Activated CD8-positive, alpha-beta T cell treated with anti-CD3 and anti-CD28 coated beads, Interleukin-2, amount 10 ng/mL, durations not matched to agents 7 days and 5 days (primary cell): ENCODE measurements at regions not wholly inside any gene's neighbourhood (a gene's known extent, or its start where the extent isn't known, plus 50 kb on each side); places are given as distances from the start of the nearest gene placed in this dataset.

Experiments
- ATAC-seq: fragments of 150-1000 bp; cut with Tn5 transposase; one replicate; pipeline ENCODE4 v1.10.0; 2021; ENCODE audit warnings: moderate library complexity
- CTCF ChIA-PET: fragments of 350-600 bp; sonication (Branson Sonifier 250); formaldehyde crosslinking; loops from one replicate; lab custom pipeline; 2021; ENCODE audit warnings: antibody characterized with exemption; lab: Charles Lee
- POLR2A ChIA-PET: fragments of 350-600 bp; sonication (Branson Sonifier 250); formaldehyde crosslinking; loops from one replicate; lab custom pipeline; 2021; ENCODE audit warnings: antibody characterized with exemption; lab: Charles Lee
- DNase-seq: peaks from one replicate; pipeline ENCODE4 v3.0.0-alpha.2; 2020
- H3K27ac Mint-ChIP-seq: one replicate; pipeline ENCODE4 v1.8.0; 2021; ENCODE audit warnings: mild to moderate bottlenecking, mixed read lengths
- H3K27me3 Mint-ChIP-seq: one replicate; pipeline ENCODE4 v1.8.0; 2021; ENCODE audit warnings: low read depth, mixed read lengths
- H3K36me3 Mint-ChIP-seq: one replicate; pipeline ENCODE4 v1.8.0; 2021; ENCODE audit warnings: low read depth, mixed read lengths
- H3K4me1 Mint-ChIP-seq: one replicate; pipeline ENCODE4 v1.8.0; 2021; ENCODE audit warnings: low read depth, mixed read lengths
- H3K4me3 Mint-ChIP-seq: one replicate; pipeline ENCODE4 v1.8.0; 2021; ENCODE audit warnings: mild to moderate bottlenecking, mixed read lengths
- H3K9me3 Mint-ChIP-seq: one replicate; pipeline ENCODE4 v1.8.0; 2022; ENCODE audit warnings: mixed read lengths; ENCODE audit not compliant: insufficient read depth

GRCh38 chr5:142259758-142260157, 65.1 kb downstream of the SPRY4 start:
- Mint-ChIP-seq H3K36me3 (no peaks in the 10 kb centered on the region), H3K27ac (no peak overlapping the region)
- POLR2A ChIA-PET = no interaction called here

GRCh38 chr5:142255831-142256230, 69.0 kb downstream of the SPRY4 start:
- Mint-ChIP-seq H3K9me3 (no peaks in the 10 kb centered on the region), H3K27me3 (peaks cover 12% of the 10 kb centered on the region), H3K4me3 (no peak overlapping the region), H3K36me3 (no peaks in the 10 kb centered on the region), H3K4me1 (peaks cover 4% of the 10 kb centered on the region), H3K27ac (no peak overlapping the region)
- CTCF ChIA-PET = no interaction called here
- ATAC-seq (no peak), DNase-seq (no peak)
- POLR2A ChIA-PET = no interaction called here

More at GRCh38 chr5:142259758-142260157, 65.1 kb downstream of the SPRY4 start:
- Mint-ChIP-seq H3K9me3 (no peaks in the 10 kb centered on the region), H3K4me3 (no peak overlapping the region), H3K4me1 (peaks cover 4% of the 10 kb centered on the region), H3K27me3 (peaks cover 12% of the 10 kb centered on the region)
- no peak for ATAC-seq
- CTCF ChIA-PET = no interaction called here
- DNase-seq = no peak

- Mint-ChIP-seq H3K4me1 (peaks cover 4% of the 10 kb centered on the region), H3K36me3 (no peaks in the 10 kb centered on the region), H3K9me3 (no peaks in the 10 kb centered on the region), H3K4me3 (no peak overlapping the region), H3K27ac (no peak overlapping the region), H3K27me3 (peaks cover 3% of the 10 kb centered on the region)
- CTCF ChIA-PET = no interaction called here
- POLR2A ChIA-PET = no interaction called here
- ATAC-seq (no peak), DNase-seq (no peak)
Measured at GRCh38 chr5:142254431-142254830, 70.4 kb downstream of the SPRY4 start.

- ChIA-PET POLR2A (no interaction called here), CTCF (no interaction called here)
- Mint-ChIP-seq H3K4me1 (peaks cover 4% of the 10 kb centered on the region), H3K4me3 (no peak overlapping the region), H3K36me3 (no peaks in the 10 kb centered on the region), H3K27me3 (no peaks in the 10 kb centered on the region), H3K27ac (no peak overlapping the region), H3K9me3 (no peaks in the 10 kb centered on the region)
- DNase-seq (no peak), ATAC-seq (no peak)
Measured at GRCh38 chr5:142253938-142254337, 70.9 kb downstream of the SPRY4 start.

GRCh38 chr5:142250119-142250518, 74.7 kb downstream of the SPRY4 start:
- no peaks in the 10 kb centered on the region for H3K9me3 Mint-ChIP-seq

GRCh38 chr5:142248853-142249462, 75.9 kb downstream of the SPRY4 start:
- no peaks in the 10 kb centered on the region for H3K9me3 Mint-ChIP-seq
- no peaks in the 10 kb centered on the region for H3K36me3 Mint-ChIP-seq
- ATAC-seq (no peak), DNase-seq (no peak)
- H3K4me1 Mint-ChIP-seq = peaks cover 2% of the 10 kb centered on the region
- POLR2A ChIA-PET = no interaction called here
- no peak overlapping the region for H3K4me3 Mint-ChIP-seq
- no peaks in the 10 kb centered on the region for H3K27me3 Mint-ChIP-seq
- CTCF ChIA-PET = no interaction called here
- no peak overlapping the region for H3K27ac Mint-ChIP-seq

More at GRCh38 chr5:142250119-142250518, 74.7 kb downstream of the SPRY4 start:
- Mint-ChIP-seq H3K27me3 (no peaks in the 10 kb centered on the region), H3K4me1 (peaks cover 2% of the 10 kb centered on the region), H3K27ac (no peak overlapping the region), H3K4me3 (no peak overlapping the region), H3K36me3 (no peaks in the 10 kb centered on the region)
- no peak for ATAC-seq
- no peak for DNase-seq
- ChIA-PET POLR2A (interaction anchor here (0.6 kb wide), 1 partner anchor 56 kb away, joined by 7 read pairs; no protein-coding TSS in a partner anchor), CTCF (no interaction called here)

GRCh38 chr5:142246258-142246657, 78.6 kb downstream of the SPRY4 start:
- POLR2A ChIA-PET = no interaction called here
- Mint-ChIP-seq H3K4me3 (no peak overlapping the region), H3K36me3 (no peaks in the 10 kb centered on the region), H3K27ac (no peak overlapping the region), H3K27me3 (no peaks in the 10 kb centered on the region), H3K9me3 (no peaks in the 10 kb centered on the region), H3K4me1 (peaks cover 2% of the 10 kb centered on the region)
- DNase-seq = no peak
- CTCF ChIA-PET = no interaction called here
- no peak for ATAC-seq

- no peaks in the 10 kb centered on the region for H3K9me3 Mint-ChIP-seq
- DNase-seq = no peak
- ATAC-seq = no peak
- ChIA-PET POLR2A (no interaction called here), CTCF (no interaction called here)
- H3K27ac Mint-ChIP-seq = no peak overlapping the region
- H3K27me3 Mint-ChIP-seq = no peaks in the 10 kb centered on the region
- H3K36me3 Mint-ChIP-seq = no peaks in the 10 kb centered on the region
- H3K4me1 Mint-ChIP-seq = peaks cover 2% of the 10 kb centered on the region
- H3K4me3 Mint-ChIP-seq = no peak overlapping the region
Measured at GRCh38 chr5:142245786-142246185, 79.0 kb downstream of the SPRY4 start.

GRCh38 chr5:142244440-142244839, 80.4 kb downstream of the SPRY4 start:
- ChIA-PET POLR2A (no interaction called here), CTCF (no interaction called here)
- DNase-seq = no peak
- Mint-ChIP-seq H3K27me3 (no peaks in the 10 kb centered on the region), H3K36me3 (no peaks in the 10 kb centered on the region), H3K4me1 (peaks cover 2% of the 10 kb centered on the region), H3K27ac (no peak overlapping the region), H3K9me3 (no peaks in the 10 kb centered on the region), H3K4me3 (no peak overlapping the region)
- ATAC-seq = no peak

GRCh38 chr5:142242272-142242671, 82.5 kb downstream of the SPRY4 start:
- Mint-ChIP-seq H3K4me3 (no peak overlapping the region), H3K27me3 (no peaks in the 10 kb centered on the region), H3K4me1 (peaks cover 2% of the 10 kb centered on the region), H3K27ac (no peak overlapping the region), H3K36me3 (no peaks in the 10 kb centered on the region), H3K9me3 (no peaks in the 10 kb centered on the region)
- ChIA-PET CTCF (no interaction called here), POLR2A (interaction anchor here (0.6 kb wide), 1 partner anchor 63 kb away, joined by 3 read pairs; no protein-coding TSS in a partner anchor)
- no peak for ATAC-seq
- no peak for DNase-seq

- Mint-ChIP-seq H3K4me3 (no peak overlapping the region), H3K27me3 (peaks cover 5% of the 10 kb centered on the region), H3K27ac (no peak overlapping the region), H3K36me3 (no peaks in the 10 kb centered on the region), H3K9me3 (no peaks in the 10 kb centered on the region), H3K4me1 (peaks cover 8% of the 10 kb centered on the region)
- no peak for ATAC-seq
- ChIA-PET POLR2A (no interaction called here), CTCF (no interaction called here)
- DNase-seq = no peak
Measured at GRCh38 chr5:142239394-142240159, 85.2 kb downstream of the SPRY4 start.

GRCh38 chr5:142237707-142238106, 87.1 kb downstream of the SPRY4 start:
- DNase-seq = no peak
- CTCF ChIA-PET = no interaction called here
- H3K36me3 Mint-ChIP-seq = no peaks in the 10 kb centered on the region

More at GRCh38 chr5:142237707-142238106, 87.1 kb downstream of the SPRY4 start:
- POLR2A ChIA-PET = no interaction called here
- Mint-ChIP-seq H3K4me3 (no peak overlapping the region), H3K27ac (no peak overlapping the region), H3K4me1 (peaks cover 8% of the 10 kb centered on the region), H3K9me3 (no peaks in the 10 kb centered on the region), H3K27me3 (peaks cover 12% of the 10 kb centered on the region)
- ATAC-seq = no peak
